ENCODE measurements at regions not wholly inside any gene's neighbourhood (a gene's known extent, or its start where the extent isn't known, plus 50 kb on each side); places are given as distances from the start of the nearest gene placed in this dataset.

DNA sequence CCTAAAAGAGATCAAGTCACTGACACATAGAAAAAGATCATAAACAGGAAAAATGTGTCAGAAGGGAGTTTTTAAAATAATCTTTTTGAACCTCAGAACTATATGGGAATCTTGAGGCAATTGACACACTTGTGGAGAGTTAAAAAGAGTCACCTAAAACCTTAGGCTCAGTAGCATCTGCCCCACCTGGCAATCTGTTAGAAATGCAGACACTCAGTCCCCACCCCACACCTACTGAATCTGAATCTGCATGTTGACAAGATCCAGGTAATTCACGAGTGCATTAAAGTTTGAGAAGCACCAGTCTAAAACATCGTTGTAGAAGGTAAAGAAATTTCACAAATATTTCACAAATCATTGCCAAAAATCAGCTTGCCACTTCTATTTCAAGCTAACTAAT, 388.3 kb downstream of the NR2F1-AS1 start:
- WGBS, 2 donors, result 72 to 73% methylated on average over 2 of the region's 2 CpGs
- no peak for DNase-seq
- Histone ChIP-seq H3K4me1 (peaks cover 0 to 7% (median 0%) of the 10 kb centered on the region in 3 donors), H3K4me3 (no peak overlapping the region), H3K27ac (no peak overlapping the region), H3K36me3 (no peaks in the 10 kb centered on the region), H3K27me3 (no peaks in the 10 kb centered on the region), H3K9me3 (no peaks in the 10 kb centered on the region)
- TF ChIP-seq, protein P1, sequence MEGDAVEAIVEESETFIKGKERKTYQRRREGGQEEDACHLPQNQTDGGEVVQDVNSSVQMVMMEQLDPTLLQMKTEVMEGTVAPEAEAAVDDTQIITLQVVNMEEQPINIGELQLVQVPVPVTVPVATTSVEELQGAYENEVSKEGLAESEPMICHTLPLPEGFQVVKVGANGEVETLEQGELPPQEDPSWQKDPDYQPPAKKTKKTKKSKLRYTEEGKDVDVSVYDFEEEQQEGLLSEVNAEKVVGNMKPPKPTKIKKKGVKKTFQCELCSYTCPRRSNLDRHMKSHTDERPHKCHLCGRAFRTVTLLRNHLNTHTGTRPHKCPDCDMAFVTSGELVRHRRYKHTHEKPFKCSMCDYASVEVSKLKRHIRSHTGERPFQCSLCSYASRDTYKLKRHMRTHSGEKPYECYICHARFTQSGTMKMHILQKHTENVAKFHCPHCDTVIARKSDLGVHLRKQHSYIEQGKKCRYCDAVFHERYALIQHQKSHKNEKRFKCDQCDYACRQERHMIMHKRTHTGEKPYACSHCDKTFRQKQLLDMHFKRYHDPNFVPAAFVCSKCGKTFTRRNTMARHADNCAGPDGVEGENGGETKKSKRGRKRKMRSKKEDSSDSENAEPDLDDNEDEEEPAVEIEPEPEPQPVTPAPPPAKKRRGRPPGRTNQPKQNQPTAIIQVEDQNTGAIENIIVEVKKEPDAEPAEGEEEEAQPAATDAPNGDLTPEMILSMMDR (IDR thresholded peaks at IDR 0.05), result no peak
- no peak for TF ChIP-seq POLR2A (IDR thresholded peaks at IDR 0.05)
- intact Hi-C loops (cut with DNase I), result no loop called here

DNA sequence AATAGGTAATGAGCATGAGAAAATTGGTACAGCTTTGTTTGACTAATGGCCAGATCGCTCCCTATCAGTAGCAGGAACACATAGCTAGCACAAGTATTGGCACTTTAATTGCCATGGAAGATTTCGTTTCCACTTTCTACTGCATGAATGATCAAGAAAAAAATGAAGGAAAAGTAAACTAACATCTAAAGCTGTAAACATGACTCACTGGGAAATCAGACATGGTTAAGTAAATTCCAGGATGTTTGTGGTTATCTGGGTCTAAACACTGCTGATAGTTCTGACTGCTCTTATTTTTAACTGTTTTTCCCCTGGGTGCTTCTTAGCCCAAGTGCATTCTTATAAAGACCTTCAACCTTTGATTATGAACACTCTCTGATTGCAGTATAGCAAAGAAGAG, 388.9 kb downstream of the NR2F1-AS1 start:
- Histone ChIP-seq H3K36me3 (no peaks in the 10 kb centered on the region), H3K4me3 (no peak overlapping the region), H3K9me3 (no peaks in the 10 kb centered on the region), H3K27me3 (no peaks in the 10 kb centered on the region), H3K27ac (no peak overlapping the region), H3K4me1 (peaks cover 0 to 7% (median 0%) of the 10 kb centered on the region in 3 donors)
- TF ChIP-seq, protein P1 (IDR thresholded peaks at IDR 0.05), result no peak
- TF ChIP-seq POLR2A (IDR thresholded peaks at IDR 0.05), result no peak
- no peak for DNase-seq
- intact Hi-C loops (cut with DNase I), result no loop called here
- WGBS, 2 donors, result 27 to 42% methylated on average over 2 of the region's 2 CpGs

DNA sequence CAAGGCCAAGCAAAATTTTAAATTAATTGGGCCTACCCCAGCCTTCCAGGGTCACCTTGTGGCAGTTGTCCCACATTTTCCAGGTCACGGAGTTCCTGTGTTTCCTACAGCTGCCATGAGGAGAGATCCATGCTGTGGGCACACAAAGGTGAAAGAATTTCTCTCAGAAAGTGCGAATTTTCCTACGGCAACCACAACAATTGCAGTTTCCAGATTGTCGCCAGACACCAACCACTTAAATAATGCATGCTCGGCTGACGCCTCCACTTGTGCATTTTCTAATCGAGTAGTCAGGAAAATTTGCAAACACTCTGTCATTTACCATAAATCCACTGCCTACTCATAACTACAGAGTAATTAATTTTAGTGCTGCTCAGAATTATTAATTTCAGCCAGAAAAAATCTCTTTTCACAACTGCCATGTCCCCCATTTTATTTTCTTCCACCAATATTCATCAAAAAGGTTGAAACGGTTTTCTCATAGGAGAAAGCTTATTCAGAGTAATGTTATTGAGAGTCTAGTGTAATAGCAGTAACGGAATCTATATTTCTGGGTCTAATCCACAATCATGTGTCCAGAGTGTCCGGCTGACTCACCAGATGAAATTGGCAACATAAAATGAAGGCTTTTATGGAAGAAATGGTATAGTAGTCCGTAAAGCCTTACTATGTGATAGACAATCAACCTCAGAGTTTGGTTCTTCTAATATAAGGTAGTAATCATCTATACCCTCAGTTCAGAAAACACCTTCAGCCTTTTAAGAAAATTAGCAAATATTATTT, 389.8 kb downstream of the NR2F1-AS1 start:
- no peak overlapping the region for H3K27ac ChIP-seq
- no peaks in the 10 kb centered on the region for H3K9me3 ChIP-seq
- TF ChIP-seq, protein P1 (IDR thresholded peaks at IDR 0.05), result no peak
- TF ChIP-seq POLR2A (IDR thresholded peaks at IDR 0.05), result no peak
- H3K36me3 ChIP-seq, result no peaks in the 10 kb centered on the region
- WGBS, 2 donors, result 84 to 85% methylated on average over 11 of the region's 11 CpGs
- intact Hi-C loops (cut with DNase I), result no loop called here
- DNase-seq, result no peak
- no peaks in the 10 kb centered on the region for H3K27me3 ChIP-seq
- no peak overlapping the region for H3K4me3 ChIP-seq
- H3K4me1 ChIP-seq, result peaks cover 0 to 7% (median 0%) of the 10 kb centered on the region in 3 donors

- DNase-seq, result no peak
- intact Hi-C loops (cut with DNase I), result no loop called here
- H3K27ac ChIP-seq, result no peak overlapping the region
- H3K4me3 ChIP-seq, result no peak overlapping the region
- no peaks in the 10 kb centered on the region for H3K9me3 ChIP-seq
- 25 to 40% methylated on average over 2 of the region's 2 CpGs for WGBS, 2 donors
- no peaks in the 10 kb centered on the region for H3K36me3 ChIP-seq
- peaks cover 0 to 7% (median 0%) of the 10 kb centered on the region in 3 donors for H3K4me1 ChIP-seq
- no peaks in the 10 kb centered on the region for H3K27me3 ChIP-seq
- TF ChIP-seq POLR2A (IDR thresholded peaks at IDR 0.05), result no peak
- TF ChIP-seq, protein P1 (IDR thresholded peaks at IDR 0.05), result no peak
Measured at GRCh38 chr5:93189707-93190120, 391.3 kb downstream of the NR2F1-AS1 start.

- no peaks in the 10 kb centered on the region for H3K9me3 ChIP-seq
- H3K27me3 ChIP-seq, result no peaks in the 10 kb centered on the region
- no peak for DNase-seq
- H3K27ac ChIP-seq, result no peak overlapping the region
- peaks cover 0 to 4% (median 0%) of the 10 kb centered on the region in 3 donors for H3K4me1 ChIP-seq
- intact Hi-C loops (cut with DNase I), result no loop called here
- 92 to 95% methylated on average over 3 of the region's 3 CpGs for whole genome bisulfite sequencing, 2 donors
- no peaks in the 10 kb centered on the region for H3K36me3 ChIP-seq
- no peak for TF ChIP-seq POLR2A (IDR thresholded peaks at IDR 0.05)
- TF ChIP-seq, protein P1 (IDR thresholded peaks at IDR 0.05), result no peak
- no peak overlapping the region for H3K4me3 ChIP-seq
Measured at GRCh38 chr5:93188876-93189485, 392.0 kb downstream of the NR2F1-AS1 start.
